Embryonic facial prominence (tissue), 1 donor: ENCODE measurements at regions not wholly inside any gene's neighbourhood (a gene's known extent, or its start where the extent isn't known, plus 50 kb on each side); places are given as distances from the start of the nearest gene placed in this dataset.
"Not testable (repeated sequence)": the region's sequence is repeated elsewhere in the genome, so short reads cannot be mapped to it uniquely, and the experiment has no call there.

Experiments used
- DNase-seq: peaks from one replicate; pipeline ENCODE4 v3.0.0-alpha.2; 2016; ENCODE audit errors: extremely low spot score

- DNase-seq = no peak
Measured at GRCh38 chr3:40753291-40753770, 228.6 kb downstream of the ZNF621 start.

- no peak for DNase-seq
Measured at GRCh38 chr3:40753951-40754350, 229.2 kb downstream of the ZNF621 start.

GRCh38 chr3:40754994-40755393 lies 230.2 kb downstream of the ZNF621 start:
- DNase-seq = no peak

GRCh38 chr3:40756500-40756899 lies 231.7 kb downstream of the ZNF621 start:
- no peak for DNase-seq

GRCh38 chr3:40762771-40763170 lies 238.0 kb downstream of the ZNF621 start:
- not testable (repeated sequence) for DNase-seq

- no peak for DNase-seq
Measured at GRCh38 chr3:40763807-40764206, 239.0 kb downstream of the ZNF621 start.

- DNase-seq = no peak
Measured at GRCh38 chr3:40764747-40765146, 240.0 kb downstream of the ZNF621 start.

- no peak for DNase-seq
Measured at GRCh38 chr3:40765884-40766283, 241.1 kb downstream of the ZNF621 start.

- DNase-seq = no peak
Measured at GRCh38 chr3:40766396-40766795, 241.6 kb downstream of the ZNF621 start.

GRCh38 chr3:40768046-40768445 lies 243.3 kb downstream of the ZNF621 start:
- no peak for DNase-seq

GRCh38 chr3:40768536-40768935 lies 243.8 kb downstream of the ZNF621 start:
- DNase-seq = no peak

- no peak for DNase-seq
Measured at GRCh38 chr3:40770061-40770460, 245.3 kb downstream of the ZNF621 start.

- no peak for DNase-seq
Measured at GRCh38 chr3:40771112-40771511, 246.4 kb downstream of the ZNF621 start.

- DNase-seq = no peak
Measured at GRCh38 chr3:40779039-40779438, 254.3 kb downstream of the ZNF621 start.

- DNase-seq = peak; percentile 81
Measured at GRCh38 chr3:40780291-40780924, 255.6 kb downstream of the ZNF621 start.

- DNase-seq = no peak
Measured at GRCh38 chr3:40780925-40781406, 256.2 kb downstream of the ZNF621 start.

GRCh38 chr3:40782111-40782721 lies 257.5 kb downstream of the ZNF621 start:
- no peak for DNase-seq

GRCh38 chr3:40790746-40791145 lies 266.0 kb downstream of the ZNF621 start:
- DNase-seq = no peak

GRCh38 chr3:40793730-40794129 lies 269.0 kb downstream of the ZNF621 start:
- no peak for DNase-seq

- DNase-seq = no peak
Measured at GRCh38 chr3:40800343-40800742, 275.6 kb downstream of the ZNF621 start.

- DNase-seq = no peak
Measured at GRCh38 chr3:40801284-40801741, 276.6 kb downstream of the ZNF621 start.

GRCh38 chr3:40803311-40803710 lies 278.6 kb downstream of the ZNF621 start:
- DNase-seq = no peak

- no peak for DNase-seq
Measured at GRCh38 chr3:40805456-40805855, 280.7 kb downstream of the ZNF621 start.
